Activated CD4-positive, CD25-positive, alpha-beta regulatory T cell treated with anti-CD3 and anti-CD28 coated beads, Interleukin-2, amount 50 U/mL, for 72 hours (primary cell): ENCODE measurements at regions not wholly inside any gene's neighbourhood (a gene's known extent, or its start where the extent isn't known, plus 50 kb on each side); places are given as distances from the start of the nearest gene placed in this dataset.

Source experiments
- DNase-seq: peaks from one replicate; pipeline ENCODE4 v3.0.0; 2021

DNA sequence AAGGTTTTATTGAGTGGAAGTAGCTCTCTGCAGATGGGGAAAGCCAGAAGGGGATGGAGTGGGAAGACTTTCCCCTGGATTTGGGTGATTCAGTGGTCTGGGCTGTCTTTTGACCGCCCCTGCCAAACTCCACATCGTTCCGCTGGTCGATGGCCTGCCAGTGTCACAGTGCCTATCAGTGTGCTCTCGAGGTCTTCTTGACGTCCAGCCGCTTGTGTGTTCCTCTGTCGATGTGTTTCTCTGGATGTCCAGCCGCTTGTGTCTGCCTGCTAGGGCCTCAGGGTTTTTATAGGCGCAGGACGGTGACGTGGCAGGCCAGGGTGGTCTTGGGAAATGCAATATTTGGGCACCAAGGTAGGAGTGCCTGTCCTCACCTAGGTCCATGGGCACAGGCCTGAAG, 1371.4 kb upstream of the PIK3C3 start:
- no peak for DNase-seq

DNA sequence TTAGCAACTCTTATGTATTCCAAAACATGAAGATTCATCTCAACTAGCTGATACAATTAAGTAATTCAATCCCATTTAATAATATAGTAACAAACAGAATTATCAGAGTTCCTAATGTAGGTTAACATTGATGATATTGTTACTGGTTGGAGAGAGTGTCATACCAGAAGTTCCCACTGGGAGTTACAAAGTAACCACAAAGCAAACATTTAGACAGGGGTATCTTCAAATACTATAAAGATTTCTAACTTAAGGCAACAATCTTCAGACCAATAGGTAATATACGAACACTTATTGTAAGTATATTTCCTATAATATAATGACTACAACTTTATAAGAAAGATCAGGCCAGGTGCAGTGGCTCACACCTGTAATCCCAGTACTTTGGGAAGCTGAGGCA, 1372.9 kb upstream of the PIK3C3 start:
- no peak for DNase-seq

DNA sequence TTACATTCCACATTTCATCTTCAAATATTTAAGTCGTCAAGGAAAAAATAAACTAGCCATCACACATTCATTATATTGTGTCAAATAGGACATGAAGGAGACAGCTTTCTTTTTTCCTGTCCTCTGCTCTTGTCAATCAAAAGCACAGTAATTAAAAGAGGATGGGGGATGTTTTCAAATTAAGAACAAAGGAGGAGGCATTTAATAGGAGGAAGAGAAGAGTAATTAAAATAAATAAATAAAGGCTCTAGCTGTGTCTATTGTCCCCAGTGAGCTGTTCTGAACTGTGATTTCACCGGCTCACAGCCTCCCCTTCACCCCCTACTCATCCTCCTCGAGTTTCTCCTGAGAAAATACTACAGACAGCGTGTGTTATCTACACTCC, 1377.1 kb upstream of the PIK3C3 start:
- no peak for DNase-seq

DNA sequence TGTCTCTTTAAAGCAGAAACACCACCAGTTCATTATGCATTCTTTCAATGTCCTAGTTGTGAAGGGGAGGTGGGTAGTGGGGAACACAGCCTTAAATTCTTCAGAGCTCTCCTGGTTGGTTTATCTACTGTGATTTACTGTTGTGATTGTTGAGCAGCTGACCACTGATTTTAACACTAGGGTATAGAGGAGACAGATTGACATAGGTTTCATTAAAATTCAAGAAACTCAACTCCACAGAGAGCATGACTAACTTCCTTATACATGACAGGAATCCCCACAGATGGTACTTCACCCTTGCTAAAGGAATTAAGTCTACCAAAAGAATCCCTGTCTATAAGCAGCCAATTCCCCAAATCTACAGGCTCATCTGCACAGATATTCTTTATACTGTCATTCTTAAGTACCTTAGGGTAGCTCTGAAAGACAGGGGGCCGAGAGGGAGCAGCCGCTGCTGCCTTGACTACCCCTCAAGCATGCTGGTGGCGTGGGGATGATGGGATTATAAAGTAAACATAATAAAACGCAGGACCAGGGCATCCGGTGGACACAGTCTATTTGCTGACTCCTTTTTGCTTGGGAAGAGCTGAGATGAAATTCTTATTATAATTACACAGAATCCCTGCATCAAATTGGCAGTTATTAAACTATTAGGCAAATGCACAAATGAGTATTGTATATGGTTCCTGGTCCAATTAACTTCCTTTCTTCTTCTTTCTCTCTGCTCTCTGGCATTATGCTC, 1377.6 kb upstream of the PIK3C3 start:
- DNase-seq: no peak

DNA sequence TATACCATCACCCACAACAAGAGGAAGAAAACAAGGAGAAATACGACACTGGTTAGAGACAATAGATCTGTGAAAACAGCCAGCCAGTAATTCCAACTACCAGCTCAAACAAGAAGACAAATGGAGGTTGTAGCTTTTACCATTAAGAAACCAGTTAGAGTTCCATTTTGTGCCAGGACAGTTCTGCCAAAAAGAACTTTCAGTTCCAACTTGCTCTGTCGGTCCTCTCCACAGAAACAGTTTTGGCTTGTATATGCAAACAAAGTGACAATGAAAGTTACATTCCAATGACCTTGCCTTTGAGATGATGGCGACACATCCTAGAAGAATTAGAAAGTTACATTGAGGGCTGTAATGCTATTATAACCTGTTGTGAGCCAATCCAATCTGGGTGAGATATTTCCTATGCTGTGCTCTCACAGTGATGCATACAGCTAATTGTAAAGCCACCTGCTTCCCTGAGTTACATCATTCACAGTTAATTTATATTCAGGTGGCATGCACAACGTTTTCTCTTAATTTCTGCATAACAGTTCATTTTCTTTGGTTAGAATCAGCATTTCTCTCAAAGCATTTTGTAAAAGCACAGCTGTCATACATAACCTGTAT, 1378.4 kb upstream of the PIK3C3 start:
- DNase-seq: no peak

DNA sequence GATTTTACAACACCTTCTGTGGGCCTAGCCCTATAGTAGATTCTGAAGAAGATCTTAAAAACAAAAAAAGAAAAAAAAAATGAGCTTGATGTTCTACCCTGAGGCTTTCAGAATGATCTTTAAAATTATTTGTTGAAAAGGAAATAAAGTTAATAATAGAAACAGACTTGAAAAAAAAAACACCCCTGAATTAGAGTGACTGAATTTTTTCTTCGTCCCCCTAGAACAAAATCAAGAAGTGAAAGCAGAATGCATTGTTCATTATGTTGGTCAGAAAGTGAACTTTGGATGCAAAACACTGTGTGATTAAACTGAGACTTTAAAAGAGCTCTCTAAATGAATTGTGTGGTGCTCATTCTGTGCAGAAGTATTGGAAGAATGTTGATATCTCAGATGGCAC, 1384.4 kb upstream of the PIK3C3 start:
- DNase-seq: no peak

DNA sequence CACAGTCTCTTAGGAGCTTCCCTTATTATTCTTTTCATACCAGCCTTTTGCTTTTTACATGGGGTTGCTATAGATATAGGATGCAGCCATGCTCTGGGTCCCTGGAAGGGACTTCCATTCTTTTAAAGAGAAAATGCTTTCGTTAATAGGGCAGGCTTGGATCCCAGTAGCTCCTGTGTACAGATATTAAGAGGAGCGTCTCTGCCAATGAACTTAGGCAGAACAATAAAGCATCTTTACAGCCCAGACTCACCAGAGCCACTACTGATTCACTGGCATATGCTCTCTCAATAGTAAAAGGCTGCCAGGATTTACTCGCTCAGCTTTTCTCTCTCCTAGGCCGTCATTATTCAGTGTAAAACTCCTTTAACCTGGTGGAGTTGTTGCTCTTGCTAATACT, 1385.4 kb upstream of the PIK3C3 start:
- no peak for DNase-seq

DNA sequence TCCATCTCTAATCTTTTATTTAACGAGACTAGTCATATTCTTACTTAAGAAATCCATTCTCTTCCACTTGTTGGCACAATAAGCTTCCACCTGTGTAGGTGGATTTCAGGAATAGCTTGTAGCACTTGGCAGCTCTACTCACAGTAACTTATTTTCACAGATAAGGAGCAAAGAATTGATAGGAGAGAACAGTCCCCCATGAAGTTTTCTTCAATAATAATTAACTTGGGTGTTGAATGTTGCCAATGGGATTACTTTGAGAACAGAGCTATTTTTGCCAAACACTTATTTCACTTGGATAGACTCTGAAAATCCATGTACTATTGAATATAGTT, 1388.6 kb upstream of the PIK3C3 start:
- no peak for DNase-seq

DNA sequence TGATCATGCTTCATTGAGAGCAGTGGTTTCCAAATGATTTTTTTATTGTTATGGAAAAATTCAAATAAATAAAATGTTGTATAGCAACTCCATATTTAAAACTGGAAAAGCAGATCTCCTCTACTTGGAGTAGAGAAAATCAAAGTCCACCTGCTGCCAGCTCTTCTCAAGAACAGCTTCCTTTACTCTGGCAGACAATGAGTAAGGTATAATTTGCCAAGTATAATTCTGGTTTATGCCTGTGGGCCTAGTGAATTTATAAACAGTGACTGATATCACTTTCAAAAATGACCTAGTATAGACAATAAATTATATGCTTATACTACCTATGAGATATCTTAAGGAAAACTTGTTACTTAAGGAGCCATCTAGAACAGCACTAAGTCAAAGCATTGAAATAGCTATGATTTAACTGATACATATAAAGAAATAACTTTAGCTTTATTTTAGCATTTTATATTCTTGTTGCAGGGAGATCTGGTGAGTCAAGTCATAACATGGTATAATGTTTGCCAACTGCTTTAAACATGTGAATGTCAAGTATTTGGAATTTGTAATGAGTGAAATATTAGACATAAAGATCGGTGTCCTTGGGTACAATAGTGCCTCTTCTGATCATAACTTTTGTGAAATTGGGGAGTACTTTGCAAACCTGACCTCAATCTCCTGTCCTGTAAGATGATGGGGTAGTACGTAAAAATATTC, 1389.1 kb upstream of the PIK3C3 start:
- no peak for DNase-seq

DNA sequence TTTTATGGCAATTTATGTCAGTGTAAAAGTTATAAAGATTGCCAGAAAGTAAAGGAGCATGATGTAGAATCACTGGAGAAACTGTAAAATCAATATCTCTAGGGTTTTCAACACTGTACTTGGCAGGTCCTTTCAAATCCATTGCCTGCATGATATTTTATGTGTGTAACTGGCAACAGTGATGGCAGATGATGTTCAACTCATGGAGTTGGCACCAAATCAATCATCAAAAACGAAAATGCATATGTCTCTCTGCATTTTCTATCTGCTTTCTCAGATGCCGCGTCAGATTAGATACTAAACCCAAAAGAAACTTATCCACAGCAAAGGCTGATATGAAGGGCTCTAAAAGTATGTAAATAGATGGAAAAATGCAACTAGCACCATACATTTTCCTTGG, 1395.5 kb upstream of the PIK3C3 start:
- DNase-seq: no peak

DNA sequence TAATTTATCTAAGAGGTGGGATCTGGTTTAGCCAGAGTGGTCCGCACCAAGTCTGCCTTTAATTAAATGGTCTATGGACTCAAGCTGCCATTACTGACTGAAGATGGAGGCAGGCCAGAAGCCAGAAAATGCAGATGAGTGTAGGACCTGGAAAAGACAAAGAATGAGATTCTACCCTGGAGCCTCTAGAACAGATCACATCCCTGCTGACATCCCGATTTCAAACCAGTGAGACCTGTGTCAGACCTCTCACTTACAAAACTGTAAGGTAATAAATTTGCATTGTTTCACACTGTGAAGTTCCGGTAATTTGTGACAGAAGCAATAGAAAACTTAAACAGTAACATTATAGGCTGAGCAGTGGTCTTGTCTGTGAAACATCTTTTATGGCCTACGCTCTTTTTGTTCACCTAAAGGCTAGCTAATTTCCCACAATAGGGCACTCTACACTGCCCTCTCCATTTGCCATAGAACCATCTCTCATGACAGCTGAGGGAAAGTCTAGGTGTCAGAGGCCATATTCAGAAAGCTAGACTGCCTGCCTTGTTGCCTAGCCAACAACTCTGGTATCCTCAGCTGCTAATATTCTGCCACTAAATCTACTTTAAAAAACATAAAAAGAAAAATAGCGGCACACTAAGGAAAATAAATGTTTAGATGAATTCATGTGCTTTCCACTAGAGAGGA, 1396.2 kb upstream of the PIK3C3 start:
- DNase-seq: no peak

DNA sequence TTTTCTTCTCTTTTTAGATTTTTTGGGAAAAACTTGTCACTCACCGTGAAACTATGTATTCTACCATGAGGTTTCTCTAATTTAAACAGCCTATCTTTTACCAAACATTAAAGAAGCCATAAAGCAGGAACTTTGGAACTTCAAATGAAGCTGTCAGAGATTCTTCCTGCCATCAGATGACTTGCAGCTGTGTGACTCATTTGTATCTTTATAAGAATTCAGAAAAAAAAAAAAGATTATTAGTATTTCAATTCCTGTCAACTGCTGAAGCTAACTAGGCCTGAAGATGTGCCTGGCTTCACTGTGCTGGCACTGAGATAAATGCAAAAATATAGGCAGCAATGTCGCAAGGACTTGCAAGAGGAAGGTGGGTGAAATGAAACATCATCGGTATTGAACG, 1399.1 kb upstream of the PIK3C3 start:
- no peak for DNase-seq

DNA sequence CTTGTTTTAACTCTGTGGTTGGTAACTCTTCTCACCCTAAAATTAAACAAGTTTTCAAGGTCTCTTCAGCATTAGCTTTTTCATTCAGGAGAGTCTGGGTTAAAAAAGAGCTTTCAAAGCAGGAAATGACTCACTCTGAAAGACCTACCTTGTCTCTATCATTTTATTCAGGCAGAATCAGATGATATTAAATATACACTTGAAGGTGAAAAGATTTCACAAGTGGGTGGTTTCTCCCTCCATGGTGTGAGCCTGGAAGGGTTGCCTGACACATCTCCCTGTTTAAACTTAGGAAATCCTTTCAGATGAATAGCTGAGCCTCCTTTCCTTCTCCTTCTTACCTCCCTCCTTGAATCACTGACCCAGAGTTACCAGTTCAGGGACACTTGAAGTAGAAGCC, 1402.0 kb upstream of the PIK3C3 start:
- no peak for DNase-seq

DNA sequence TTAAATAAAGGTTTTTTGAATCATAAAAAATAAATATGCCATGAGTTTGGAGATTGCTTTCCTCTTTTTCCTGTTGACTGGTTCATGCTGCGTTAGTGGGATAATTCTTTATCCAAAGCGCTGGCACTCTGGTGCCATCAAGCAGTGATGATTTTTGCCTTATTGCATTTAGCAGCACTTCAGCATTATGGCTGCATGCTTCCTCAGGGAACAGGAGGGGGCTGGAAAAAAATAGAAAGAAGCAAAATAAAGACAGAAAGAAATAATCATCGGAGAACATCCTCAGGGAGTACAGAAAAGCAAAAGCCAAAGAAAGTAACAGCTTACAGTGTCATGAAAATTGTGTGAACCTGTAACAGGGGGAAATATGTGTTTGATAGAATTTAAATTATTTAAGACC, 1408.2 kb upstream of the PIK3C3 start:
- no peak for DNase-seq

DNA sequence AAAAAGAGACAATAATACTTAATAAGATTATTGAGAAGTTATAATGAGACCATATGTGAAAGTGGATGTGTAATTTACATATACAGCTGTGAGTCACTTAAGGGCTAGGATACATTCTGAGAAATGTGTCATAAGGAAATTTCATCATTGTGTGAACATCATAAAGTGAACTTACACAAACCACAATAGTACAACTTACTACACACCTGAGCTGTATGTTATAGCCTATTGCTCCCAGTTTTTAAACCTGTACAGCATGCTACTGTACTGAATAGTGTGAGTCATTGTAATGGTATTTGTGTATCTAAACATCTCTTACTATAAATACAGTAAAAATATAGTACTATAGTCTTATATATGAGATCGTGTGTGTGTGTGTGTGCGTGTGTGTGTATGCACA, 1420.3 kb upstream of the PIK3C3 start:
- DNase-seq: no peak

DNA sequence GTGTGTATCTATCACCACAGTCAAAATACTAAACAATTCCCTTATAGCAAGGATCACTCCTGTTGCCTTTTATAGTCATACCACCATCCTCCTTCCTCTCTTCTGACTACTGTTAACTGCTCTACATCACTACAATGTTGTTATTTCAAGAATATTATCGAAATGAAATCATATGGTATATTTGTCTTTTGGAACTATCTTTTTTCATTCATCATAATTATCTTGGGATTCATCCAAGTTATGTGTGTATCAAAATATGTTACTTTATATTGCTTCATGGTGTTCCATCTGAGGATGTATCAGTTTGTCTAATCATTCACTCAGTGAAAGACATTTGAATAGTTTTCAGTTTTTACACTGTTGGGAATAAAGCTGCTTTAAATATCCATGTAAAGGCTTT, 1423.0 kb upstream of the PIK3C3 start:
- no peak for DNase-seq

DNA sequence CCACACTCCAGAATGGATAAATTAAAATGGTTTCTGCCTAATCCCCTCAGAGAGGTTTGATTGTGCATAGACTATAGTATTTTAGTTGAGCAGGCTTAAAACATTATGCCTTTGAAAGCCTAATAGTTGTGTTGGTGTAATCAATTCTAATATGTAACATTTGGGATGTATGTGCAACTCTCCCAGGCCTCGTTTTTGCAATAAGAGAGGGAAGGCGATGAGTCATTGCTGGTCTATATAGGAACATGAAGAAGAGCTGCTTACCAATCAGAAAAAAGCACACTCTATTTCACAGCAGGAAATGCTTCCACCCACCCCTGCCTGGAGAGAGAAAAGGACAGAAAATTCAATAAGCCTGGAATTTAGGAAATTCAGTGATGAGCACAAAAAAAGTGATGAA, 1424.0 kb upstream of the PIK3C3 start:
- DNase-seq: no peak

DNA sequence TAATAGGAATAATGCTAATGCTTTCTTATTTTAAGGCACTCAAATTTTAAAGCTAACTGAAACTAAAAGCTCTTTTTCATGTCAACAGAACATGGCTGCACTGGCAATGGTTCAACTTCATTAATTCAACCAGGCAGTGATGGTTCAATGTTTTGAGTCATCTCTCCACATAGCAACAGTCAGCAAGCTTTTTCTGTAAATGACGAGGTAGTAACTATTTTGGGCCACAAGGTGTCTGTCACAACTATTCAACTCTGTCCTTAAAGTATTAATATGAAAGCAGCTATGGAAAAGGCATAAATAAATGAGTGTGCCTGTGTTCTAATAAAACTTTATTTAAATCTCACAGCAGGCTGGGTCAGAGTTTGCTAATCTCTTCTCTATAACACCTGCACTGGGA, 1425.6 kb upstream of the PIK3C3 start:
- DNase-seq: no peak

DNA sequence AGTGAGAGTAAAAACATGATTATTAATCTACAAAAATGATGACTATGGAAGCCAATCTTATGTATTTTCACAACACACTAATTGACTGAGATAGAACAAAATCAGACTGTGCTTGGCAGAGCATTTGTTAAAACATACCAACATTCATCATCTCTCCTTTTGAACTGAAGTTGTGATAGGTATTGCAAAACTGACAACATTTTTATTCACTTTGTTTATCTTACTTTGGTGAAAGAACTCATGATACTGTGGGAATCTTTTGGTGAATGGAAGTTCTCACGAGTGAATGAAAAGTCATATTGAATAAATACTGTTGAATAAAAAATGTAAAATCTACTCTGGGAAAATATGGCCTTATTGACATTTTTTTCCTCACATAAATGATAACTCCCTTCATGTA, 1430.2 kb upstream of the PIK3C3 start:
- no peak for DNase-seq

DNA sequence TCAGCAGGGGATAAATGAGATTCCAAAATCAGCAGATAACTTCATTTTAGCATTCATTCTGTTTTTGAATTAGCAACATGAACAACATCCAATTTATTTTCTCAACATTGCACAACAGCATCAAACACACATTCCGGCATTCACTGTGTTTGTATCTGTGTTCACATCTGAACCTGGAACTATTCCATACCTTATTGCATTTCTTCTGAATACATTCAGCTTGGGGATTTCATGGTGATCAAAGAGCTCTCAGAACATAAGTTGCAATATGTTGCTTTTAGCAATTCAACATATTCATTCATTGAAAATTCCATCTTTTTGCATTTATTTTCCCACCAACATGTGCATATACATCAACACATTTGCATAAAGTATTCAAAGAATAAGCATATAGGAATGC, 1431.7 kb upstream of the PIK3C3 start:
- DNase-seq: no peak

DNA sequence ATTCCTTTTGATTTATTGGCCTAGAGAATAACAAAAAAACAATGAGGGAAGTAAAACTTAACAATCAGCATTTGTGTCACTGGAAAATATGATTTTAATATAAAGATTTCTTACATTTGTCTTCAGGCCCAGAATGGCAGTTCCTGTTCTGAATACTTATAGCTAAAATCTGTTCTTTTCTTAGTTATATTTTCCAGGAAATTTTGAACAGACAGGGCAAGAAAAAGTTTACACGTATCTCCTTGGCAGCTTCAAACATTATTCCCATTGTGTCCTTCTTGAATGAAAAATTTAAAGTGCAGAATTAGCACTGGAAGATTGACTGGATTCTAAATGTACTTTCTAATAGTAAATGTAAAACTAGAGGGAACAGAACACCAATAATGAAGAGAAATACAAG, 1454.0 kb upstream of the PIK3C3 start:
- DNase-seq: no peak

DNA sequence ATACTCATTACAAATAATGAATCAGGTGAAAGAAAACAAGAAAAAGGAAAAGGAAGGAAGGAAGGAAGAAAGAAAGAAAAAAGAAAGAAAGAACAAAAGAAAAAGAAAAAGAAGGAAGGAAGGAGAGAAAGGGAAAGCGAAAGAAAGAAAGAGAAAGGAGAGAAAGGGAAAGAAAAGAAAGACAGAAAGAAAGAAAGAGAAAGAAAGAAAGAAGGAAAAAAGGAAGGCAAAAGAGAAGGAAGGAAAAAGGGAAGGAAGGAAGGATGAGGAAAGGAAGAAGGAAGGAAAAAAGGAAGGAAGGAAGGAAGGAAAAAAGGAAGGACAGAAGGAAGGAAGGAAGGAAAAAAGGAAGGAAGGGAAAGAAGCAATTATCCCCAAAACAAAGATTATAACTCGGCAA, 1460.4 kb upstream of the PIK3C3 start:
- DNase-seq: no peak

DNA sequence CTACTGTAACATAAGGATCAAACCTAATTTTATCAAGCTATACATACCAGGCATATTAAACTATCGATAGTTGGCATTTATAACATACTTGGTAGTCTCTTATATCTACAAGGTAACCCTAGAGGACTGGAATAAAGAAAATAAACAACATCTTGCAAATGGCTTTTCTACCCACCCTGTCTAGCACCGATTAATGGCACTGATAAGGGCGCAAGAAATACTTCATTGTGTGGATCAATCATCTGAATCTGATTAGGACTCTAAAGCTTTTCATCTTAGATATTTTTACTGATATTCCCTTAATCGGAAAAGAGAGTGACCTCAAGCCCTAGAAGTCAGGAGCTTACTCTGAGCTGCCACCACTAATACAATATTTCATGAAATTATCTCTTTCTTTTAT, 1461.7 kb upstream of the PIK3C3 start:
- DNase-seq: no peak

DNA sequence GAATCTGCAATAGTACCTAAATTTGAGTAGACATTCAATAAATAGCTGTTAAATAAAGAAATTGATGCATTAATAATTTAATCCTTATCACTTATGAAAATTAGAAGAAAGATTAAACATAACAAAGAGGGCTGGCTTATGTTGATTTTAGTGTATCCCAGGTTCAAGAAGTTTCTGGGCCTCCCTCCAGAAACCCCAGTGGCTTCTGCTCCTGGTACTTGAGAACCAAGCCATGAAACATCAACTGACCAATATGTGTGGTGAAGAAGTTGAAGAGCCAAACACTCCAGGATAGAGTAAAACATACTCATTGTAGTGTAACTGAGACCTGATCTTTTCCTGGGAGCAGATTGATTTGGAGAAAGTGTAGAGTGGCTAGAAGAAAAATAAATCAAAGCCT, 1465.7 kb upstream of the PIK3C3 start:
- no peak for DNase-seq
